ENCODE measurements at regions not wholly inside any gene's neighbourhood (a gene's known extent, or its start where the extent isn't known, plus 50 kb on each side); places are given as distances from the start of the nearest gene placed in this dataset.

DNA sequence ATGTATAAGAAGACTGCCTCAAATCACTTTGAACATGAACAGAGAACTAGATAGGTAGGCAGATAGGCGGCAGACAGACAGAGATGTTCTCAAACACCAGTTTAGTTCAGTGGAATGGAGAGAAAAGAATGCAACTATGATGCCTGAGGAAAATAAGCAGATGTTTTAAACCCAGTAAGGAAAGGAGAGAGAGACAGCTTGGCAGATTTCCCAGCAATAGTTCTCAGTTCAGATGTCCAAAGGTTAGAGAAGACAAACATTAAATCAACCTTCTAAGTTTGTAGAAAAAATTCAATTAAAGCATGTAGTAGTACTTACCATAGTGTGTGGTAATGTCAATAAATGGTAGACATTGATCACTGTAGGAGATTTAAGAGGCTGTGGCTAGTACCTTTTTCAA is 209.6 kb upstream of the PFN2 start:
- TF ChIP-seq, protein P1, sequence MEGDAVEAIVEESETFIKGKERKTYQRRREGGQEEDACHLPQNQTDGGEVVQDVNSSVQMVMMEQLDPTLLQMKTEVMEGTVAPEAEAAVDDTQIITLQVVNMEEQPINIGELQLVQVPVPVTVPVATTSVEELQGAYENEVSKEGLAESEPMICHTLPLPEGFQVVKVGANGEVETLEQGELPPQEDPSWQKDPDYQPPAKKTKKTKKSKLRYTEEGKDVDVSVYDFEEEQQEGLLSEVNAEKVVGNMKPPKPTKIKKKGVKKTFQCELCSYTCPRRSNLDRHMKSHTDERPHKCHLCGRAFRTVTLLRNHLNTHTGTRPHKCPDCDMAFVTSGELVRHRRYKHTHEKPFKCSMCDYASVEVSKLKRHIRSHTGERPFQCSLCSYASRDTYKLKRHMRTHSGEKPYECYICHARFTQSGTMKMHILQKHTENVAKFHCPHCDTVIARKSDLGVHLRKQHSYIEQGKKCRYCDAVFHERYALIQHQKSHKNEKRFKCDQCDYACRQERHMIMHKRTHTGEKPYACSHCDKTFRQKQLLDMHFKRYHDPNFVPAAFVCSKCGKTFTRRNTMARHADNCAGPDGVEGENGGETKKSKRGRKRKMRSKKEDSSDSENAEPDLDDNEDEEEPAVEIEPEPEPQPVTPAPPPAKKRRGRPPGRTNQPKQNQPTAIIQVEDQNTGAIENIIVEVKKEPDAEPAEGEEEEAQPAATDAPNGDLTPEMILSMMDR (IDR thresholded peaks at IDR 0.05; ENCODE audit: low read depth, low read length) = no peak
- TF ChIP-seq, protein P2, sequence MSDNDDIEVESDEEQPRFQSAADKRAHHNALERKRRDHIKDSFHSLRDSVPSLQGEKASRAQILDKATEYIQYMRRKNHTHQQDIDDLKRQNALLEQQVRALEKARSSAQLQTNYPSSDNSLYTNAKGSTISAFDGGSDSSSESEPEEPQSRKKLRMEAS (IDR thresholded peaks at IDR 0.05; ENCODE audit: low read depth, low read length) = no peak
- no peak for TF ChIP-seq POLR2A (IDR thresholded peaks at IDR 0.05; ENCODE audit: extremely low read depth, insufficient read length)

Measured in NB4 (cell line).